ENCODE measurements at regions not wholly inside any gene's neighbourhood (a gene's known extent, or its start where the extent isn't known, plus 50 kb on each side); places are given as distances from the start of the nearest gene placed in this dataset.

DNA sequence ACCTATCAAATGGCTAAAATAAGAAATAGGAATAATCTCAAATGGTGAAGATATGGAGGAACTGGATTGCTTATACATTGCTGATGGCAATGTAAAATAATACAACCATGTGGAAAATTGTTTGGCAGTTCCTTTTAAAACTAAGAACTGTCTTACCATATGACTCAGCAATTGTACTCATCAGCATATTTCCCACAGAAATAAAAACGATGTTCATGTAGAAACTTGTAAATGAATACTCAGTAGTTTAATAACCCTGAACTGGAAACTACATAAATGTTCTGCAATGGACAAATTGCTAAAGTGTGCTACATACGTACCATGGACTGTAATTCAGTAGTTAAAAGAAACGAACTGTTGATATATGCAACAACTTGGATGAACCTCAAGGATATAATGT is 253.9 kb upstream of the RBMS3 start:
- TF ChIP-seq, protein P1, sequence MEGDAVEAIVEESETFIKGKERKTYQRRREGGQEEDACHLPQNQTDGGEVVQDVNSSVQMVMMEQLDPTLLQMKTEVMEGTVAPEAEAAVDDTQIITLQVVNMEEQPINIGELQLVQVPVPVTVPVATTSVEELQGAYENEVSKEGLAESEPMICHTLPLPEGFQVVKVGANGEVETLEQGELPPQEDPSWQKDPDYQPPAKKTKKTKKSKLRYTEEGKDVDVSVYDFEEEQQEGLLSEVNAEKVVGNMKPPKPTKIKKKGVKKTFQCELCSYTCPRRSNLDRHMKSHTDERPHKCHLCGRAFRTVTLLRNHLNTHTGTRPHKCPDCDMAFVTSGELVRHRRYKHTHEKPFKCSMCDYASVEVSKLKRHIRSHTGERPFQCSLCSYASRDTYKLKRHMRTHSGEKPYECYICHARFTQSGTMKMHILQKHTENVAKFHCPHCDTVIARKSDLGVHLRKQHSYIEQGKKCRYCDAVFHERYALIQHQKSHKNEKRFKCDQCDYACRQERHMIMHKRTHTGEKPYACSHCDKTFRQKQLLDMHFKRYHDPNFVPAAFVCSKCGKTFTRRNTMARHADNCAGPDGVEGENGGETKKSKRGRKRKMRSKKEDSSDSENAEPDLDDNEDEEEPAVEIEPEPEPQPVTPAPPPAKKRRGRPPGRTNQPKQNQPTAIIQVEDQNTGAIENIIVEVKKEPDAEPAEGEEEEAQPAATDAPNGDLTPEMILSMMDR (IDR thresholded peaks at IDR 0.05), result no peak
- no peak for TF ChIP-seq POLR2AphosphoS5 (IDR thresholded peaks at IDR 0.05)
- no peak for TF ChIP-seq EP300 (IDR thresholded peaks at IDR 0.05; ENCODE audit: low read depth)

Measured in transverse colon (tissue), 4 donors.